ENCODE measurements at regions not wholly inside any gene's neighbourhood (a gene's known extent, or its start where the extent isn't known, plus 50 kb on each side); places are given as distances from the start of the nearest gene placed in this dataset.

DNA sequence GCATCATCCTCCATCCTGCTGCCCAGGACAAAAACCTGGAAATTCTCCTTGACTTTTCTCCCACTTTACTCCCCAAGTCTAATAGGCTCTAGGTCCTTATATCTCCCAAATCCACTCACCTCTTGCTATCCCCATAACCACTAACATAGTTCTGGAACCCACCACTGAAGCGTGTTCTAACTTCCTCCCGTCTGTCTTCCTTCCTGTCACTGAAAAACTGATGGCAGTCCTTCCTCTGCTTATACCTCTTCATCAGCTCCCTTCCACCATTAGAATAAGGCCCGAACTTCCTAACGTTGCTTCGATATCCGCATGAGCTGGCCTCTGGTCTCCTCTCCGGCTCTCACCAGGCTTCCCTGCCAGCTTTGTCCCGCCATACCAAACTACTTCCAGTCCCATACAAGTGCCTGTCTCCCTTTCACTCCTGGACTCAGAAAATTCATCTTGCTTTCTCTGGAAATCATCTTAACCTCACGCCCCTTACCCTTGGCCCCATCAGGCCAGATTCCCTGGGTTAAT is 63.0 kb upstream of the BCL2L14 start:
- no peak for TF ChIP-seq POLR2A (IDR thresholded peaks at IDR 0.05; ENCODE audit: low read depth, low read length)
- TF ChIP-seq POLR2AphosphoS5 (IDR thresholded peaks at IDR 0.05; ENCODE audit: low read depth, low read length) = no peak
- no peak for TF ChIP-seq TAF1 (IDR thresholded peaks at IDR 0.05; ENCODE audit: low read depth, low read length)

All from GM12891 (cell line).